ENCODE measurements at regions not wholly inside any gene's neighbourhood (a gene's known extent, or its start where the extent isn't known, plus 50 kb on each side); places are given as distances from the start of the nearest gene placed in this dataset.
A peak's percentile ranks its signal among the peaks of the same experiment; 100 is the strongest.

GRCh38 chr4:103482471-103482870, 237.3 kb downstream of the TACR3 start:
- Histone ChIP-seq H2BK120ac (ENCODE audit: low read depth, low read length) (no peak overlapping the region), H4K91ac (ENCODE audit: low read length) (no peak overlapping the region), H3K23ac (ENCODE audit: low read length in 2 of 2) (peak overlapping the region in 1 of 2 experiments; percentile 89), H2AK5ac (ENCODE audit: low read length, severe bottlenecking) (no peak overlapping the region), H3K4me2 (ENCODE audit: low read length, poor library complexity, severe bottlenecking) (no peak overlapping the region), H3K4me1 (ENCODE audit: control insufficient read depth, insufficient read depth, low read depth, low read length) (peaks cover 2% of the 10 kb centered on the region), H2AFZ (ENCODE audit: low read depth, low read length) (no peak overlapping the region), H3K18ac (ENCODE audit: low read depth in 1 of 2, low read length in 2 of 2) (no peak overlapping the region), H3K9me3 (ENCODE audit: control insufficient read depth, low read length) (no peaks in the 10 kb centered on the region), H3K4ac (ENCODE audit: low read depth in 1 of 2, low read length in 2 of 2) (no peak overlapping the region), H3K27me3 (ENCODE audit: control insufficient read depth in 1 of 2, insufficient read depth in 1 of 2, low read length in 2 of 2) (no peaks in the 10 kb centered on the region), H3K36me3 (ENCODE audit: control insufficient read depth in 1 of 2, insufficient read depth in 2 of 2, low read depth in 1 of 2, low read length in 2 of 2) (no peaks in the 10 kb centered on the region), H3K4me3 (ENCODE audit: insufficient read depth in 1 of 2, low read depth in 1 of 2, low read length in 2 of 2) (no peak overlapping the region), H3K27ac (ENCODE audit: low read length, poor library complexity, severe bottlenecking) (no peak overlapping the region), H3K79me1 (replicated peaks; ENCODE audit: low read length, poor library complexity, severe bottlenecking) (no peaks in the 10 kb centered on the region), H4K8ac (ENCODE audit: low read length) (no peak overlapping the region), H3K9ac (ENCODE audit: low read length) (no peak overlapping the region), H2BK5ac (ENCODE audit: low read depth, low read length, poor library complexity, severe bottlenecking) (no peak overlapping the region), H2BK12ac (ENCODE audit: low read length in 2 of 2) (no peak overlapping the region), H2BK15ac (ENCODE audit: low read depth, poor library complexity, severe bottlenecking) (no peak overlapping the region), H3K14ac (ENCODE audit: low read length in 2 of 2) (no peak overlapping the region)
- 80% methylated on average over 1 of the region's 3 CpGs for WGBS
- no peak for DNase-seq

- no peak overlapping the region for H3K4ac ChIP-seq (ENCODE audit: low read depth in 1 of 2, low read length in 2 of 2)
- H3K4me2 ChIP-seq (ENCODE audit: low read length, poor library complexity, severe bottlenecking): no peak overlapping the region
- no peak overlapping the region for H2AK5ac ChIP-seq (ENCODE audit: low read length, severe bottlenecking)
- no CpG with 5 or more reads among the region's 1 CpG for WGBS
- no peak overlapping the region for H3K23ac ChIP-seq (ENCODE audit: low read length in 2 of 2)
- H3K79me1 ChIP-seq (replicated peaks; ENCODE audit: low read length, poor library complexity, severe bottlenecking): no peaks in the 10 kb centered on the region
- no peak overlapping the region for H3K14ac ChIP-seq (ENCODE audit: low read length in 2 of 2)
- no peak overlapping the region for H4K91ac ChIP-seq (ENCODE audit: low read length)
- H2BK120ac ChIP-seq (ENCODE audit: low read depth, low read length): no peak overlapping the region
- no peaks in the 10 kb centered on the region for H3K27me3 ChIP-seq (ENCODE audit: control insufficient read depth in 1 of 2, insufficient read depth in 1 of 2, low read length in 2 of 2)
- no peak overlapping the region for H2BK5ac ChIP-seq (ENCODE audit: low read depth, low read length, poor library complexity, severe bottlenecking)
- H3K9ac ChIP-seq (ENCODE audit: low read length): no peak overlapping the region
- no peak overlapping the region for H3K27ac ChIP-seq (ENCODE audit: low read length, poor library complexity, severe bottlenecking)
- H2BK15ac ChIP-seq (ENCODE audit: low read depth, poor library complexity, severe bottlenecking): no peak overlapping the region
- no peak overlapping the region for H3K18ac ChIP-seq (ENCODE audit: low read depth in 1 of 2, low read length in 2 of 2)
- no peaks in the 10 kb centered on the region for H3K9me3 ChIP-seq (ENCODE audit: control insufficient read depth, low read length)
- no peak overlapping the region for H2AFZ ChIP-seq (ENCODE audit: low read depth, low read length)
- no peaks in the 10 kb centered on the region for H3K36me3 ChIP-seq (ENCODE audit: control insufficient read depth in 1 of 2, insufficient read depth in 2 of 2, low read depth in 1 of 2, low read length in 2 of 2)
- H4K8ac ChIP-seq (ENCODE audit: low read length): no peak overlapping the region
- no peak for DNase-seq
- peaks cover 2% of the 10 kb centered on the region for H3K4me1 ChIP-seq (ENCODE audit: control insufficient read depth, insufficient read depth, low read depth, low read length)
- H2BK12ac ChIP-seq (ENCODE audit: low read length in 2 of 2): no peak overlapping the region
- H3K4me3 ChIP-seq (ENCODE audit: insufficient read depth in 1 of 2, low read depth in 1 of 2, low read length in 2 of 2): no peak overlapping the region
Observed at GRCh38 chr4:103478734-103479133, 241.1 kb downstream of the TACR3 start.

- Histone ChIP-seq H3K79me1 (replicated peaks; ENCODE audit: low read length, poor library complexity, severe bottlenecking) (no peaks in the 10 kb centered on the region), H3K27ac (ENCODE audit: low read length, poor library complexity, severe bottlenecking) (no peak overlapping the region), H4K91ac (ENCODE audit: low read length) (no peak overlapping the region), H3K4me1 (ENCODE audit: control insufficient read depth, insufficient read depth, low read depth, low read length) (peaks cover 2% of the 10 kb centered on the region), H2BK15ac (ENCODE audit: low read depth, poor library complexity, severe bottlenecking) (no peak overlapping the region), H2BK12ac (ENCODE audit: low read length in 2 of 2) (no peak overlapping the region), H2AFZ (ENCODE audit: low read depth, low read length) (no peak overlapping the region), H3K9ac (ENCODE audit: low read length) (no peak overlapping the region), H2AK5ac (ENCODE audit: low read length, severe bottlenecking) (no peak overlapping the region), H2BK120ac (ENCODE audit: low read depth, low read length) (no peak overlapping the region), H3K4ac (ENCODE audit: low read depth in 1 of 2, low read length in 2 of 2) (no peak overlapping the region), H3K4me2 (ENCODE audit: low read length, poor library complexity, severe bottlenecking) (no peak overlapping the region), H3K9me3 (ENCODE audit: control insufficient read depth, low read length) (no peaks in the 10 kb centered on the region), H4K8ac (ENCODE audit: low read length) (no peak overlapping the region), H3K18ac (ENCODE audit: low read depth in 1 of 2, low read length in 2 of 2) (no peak overlapping the region), H3K27me3 (ENCODE audit: control insufficient read depth in 1 of 2, insufficient read depth in 1 of 2, low read length in 2 of 2) (no peaks in the 10 kb centered on the region), H3K36me3 (ENCODE audit: control insufficient read depth in 1 of 2, insufficient read depth in 2 of 2, low read depth in 1 of 2, low read length in 2 of 2) (no peaks in the 10 kb centered on the region), H3K23ac (ENCODE audit: low read length in 2 of 2) (no peak overlapping the region), H2BK5ac (ENCODE audit: low read depth, low read length, poor library complexity, severe bottlenecking) (no peak overlapping the region), H3K4me3 (ENCODE audit: insufficient read depth in 1 of 2, low read depth in 1 of 2, low read length in 2 of 2) (no peak overlapping the region), H3K14ac (ENCODE audit: low read length in 2 of 2) (no peak overlapping the region)
- WGBS: no CpG with 5 or more reads among the region's 1 CpG
- DNase-seq: no peak
Observed at GRCh38 chr4:103478210-103478609, 241.6 kb downstream of the TACR3 start.

GRCh38 chr4:103457566-103457965, 259.4 kb upstream of the CENPE start:
- H2BK120ac ChIP-seq (ENCODE audit: low read depth, low read length): no peak overlapping the region
- no peak overlapping the region for H4K91ac ChIP-seq (ENCODE audit: low read length)
- peaks cover 12% of the 10 kb centered on the region for H3K9me3 ChIP-seq (ENCODE audit: control insufficient read depth, low read length)
- H2AFZ ChIP-seq (ENCODE audit: low read depth, low read length): no peak overlapping the region
- H3K4ac ChIP-seq (ENCODE audit: low read depth in 1 of 2, low read length in 2 of 2): no peak overlapping the region
- H4K8ac ChIP-seq (ENCODE audit: low read length): no peak overlapping the region
- H2BK12ac ChIP-seq (ENCODE audit: low read length in 2 of 2): no peak overlapping the region
- no CpG with 5 or more reads among the region's 2 CpGs for WGBS
- no peaks in the 10 kb centered on the region for H3K79me1 ChIP-seq (replicated peaks; ENCODE audit: low read length, poor library complexity, severe bottlenecking)
- H3K4me1 ChIP-seq (ENCODE audit: control insufficient read depth, insufficient read depth, low read depth, low read length): no peaks in the 10 kb centered on the region
- no peak overlapping the region for H3K9ac ChIP-seq (ENCODE audit: low read length)
- H3K14ac ChIP-seq (ENCODE audit: low read length in 2 of 2): no peak overlapping the region
- H3K4me2 ChIP-seq (ENCODE audit: low read length, poor library complexity, severe bottlenecking): no peak overlapping the region
- no peak overlapping the region for H3K23ac ChIP-seq (ENCODE audit: low read length in 2 of 2)
- H3K18ac ChIP-seq (ENCODE audit: low read depth in 1 of 2, low read length in 2 of 2): no peak overlapping the region
- H3K27me3 ChIP-seq (ENCODE audit: control insufficient read depth in 1 of 2, insufficient read depth in 1 of 2, low read length in 2 of 2): no peaks in the 10 kb centered on the region
- no peak overlapping the region for H3K4me3 ChIP-seq (ENCODE audit: insufficient read depth in 1 of 2, low read depth in 1 of 2, low read length in 2 of 2)
- no peak for DNase-seq
- no peak overlapping the region for H3K27ac ChIP-seq (ENCODE audit: low read length, poor library complexity, severe bottlenecking)
- no peak overlapping the region for H2BK5ac ChIP-seq (ENCODE audit: low read depth, low read length, poor library complexity, severe bottlenecking)
- H2BK15ac ChIP-seq (ENCODE audit: low read depth, poor library complexity, severe bottlenecking): no peak overlapping the region
- H3K36me3 ChIP-seq (ENCODE audit: control insufficient read depth in 1 of 2, insufficient read depth in 2 of 2, low read depth in 1 of 2, low read length in 2 of 2): no peaks in the 10 kb centered on the region
- no peak overlapping the region for H2AK5ac ChIP-seq (ENCODE audit: low read length, severe bottlenecking)
